ENCODE measurements at regions not wholly inside any gene's neighbourhood (a gene's known extent, or its start where the extent isn't known, plus 50 kb on each side); places are given as distances from the start of the nearest gene placed in this dataset.

- Mint-ChIP-seq H3K27me3 (ENCODE audit: low read depth) (no peaks in the 10 kb centered on the region), H3K9me3 (peaks cover 78% of the 10 kb centered on the region), H3K36me3 (ENCODE audit: low read depth) (peaks cover 7% of the 10 kb centered on the region), H3K4me1 (no peaks in the 10 kb centered on the region), H3K4me3 (no peak overlapping the region), H3K27ac (no peak overlapping the region)
- TF ChIP-seq CTCF (IDR thresholded peaks at IDR 0.05; ENCODE audit: unreplicated experiment in 3 of 3) = no peak
Measured at GRCh38 chr11:122538060-122538459, 117.5 kb upstream of the UBASH3B start.

- no peak overlapping the region for H3K4me3 Mint-ChIP-seq
- no peak for TF ChIP-seq CTCF (IDR thresholded peaks at IDR 0.05; ENCODE audit: unreplicated experiment in 3 of 3)
- peaks cover 8% of the 10 kb centered on the region for H3K9me3 Mint-ChIP-seq
- H3K36me3 Mint-ChIP-seq (ENCODE audit: low read depth) = no peaks in the 10 kb centered on the region
- peaks cover 21% of the 10 kb centered on the region for H3K4me1 Mint-ChIP-seq
- peak overlapping the region; percentile 92 to 93 (median 93) for H3K27ac Mint-ChIP-seq
- H3K27me3 Mint-ChIP-seq (ENCODE audit: low read depth) = peaks cover 9% of the 10 kb centered on the region
Measured at GRCh38 chr11:122524898-122525297, 130.6 kb upstream of the UBASH3B start.

- H3K4me1 Mint-ChIP-seq = peaks cover 21% of the 10 kb centered on the region
- H3K27ac Mint-ChIP-seq = peak overlapping the region; percentile 92 to 93 (median 93)
- H3K27me3 Mint-ChIP-seq (ENCODE audit: low read depth) = peaks cover 9% of the 10 kb centered on the region
- H3K9me3 Mint-ChIP-seq = peaks cover 8% of the 10 kb centered on the region
- H3K4me3 Mint-ChIP-seq = peak overlapping the region in 1 of 3 experiments; percentile 5
- H3K36me3 Mint-ChIP-seq (ENCODE audit: low read depth) = no peaks in the 10 kb centered on the region
- TF ChIP-seq CTCF (IDR thresholded peaks at IDR 0.05; ENCODE audit: unreplicated experiment in 3 of 3) = no peak
Measured at GRCh38 chr11:122523846-122524805, 131.4 kb upstream of the UBASH3B start.

- peaks cover 5% of the 10 kb centered on the region for H3K27me3 Mint-ChIP-seq (ENCODE audit: low read depth)
- no peaks in the 10 kb centered on the region for H3K36me3 Mint-ChIP-seq (ENCODE audit: low read depth)
- H3K4me3 Mint-ChIP-seq = no peak overlapping the region
- peaks cover 21% of the 10 kb centered on the region for H3K4me1 Mint-ChIP-seq
- H3K27ac Mint-ChIP-seq = no peak overlapping the region
- H3K9me3 Mint-ChIP-seq = no peaks in the 10 kb centered on the region
- no peak for TF ChIP-seq CTCF (IDR thresholded peaks at IDR 0.05; ENCODE audit: unreplicated experiment in 3 of 3)
Measured at GRCh38 chr11:122521626-122522025, 133.9 kb upstream of the UBASH3B start.

GRCh38 chr11:122517403-122518379 is 137.8 kb upstream of the UBASH3B start:
- peaks cover 5% of the 10 kb centered on the region for H3K27me3 Mint-ChIP-seq (ENCODE audit: low read depth)

More at GRCh38 chr11:122517403-122518379, 137.8 kb upstream of the UBASH3B start:
- Mint-ChIP-seq H3K4me1 (peaks cover 1% of the 10 kb centered on the region), H3K9me3 (no peaks in the 10 kb centered on the region), H3K27ac (no peak overlapping the region), H3K4me3 (no peak overlapping the region), H3K36me3 (ENCODE audit: low read depth) (no peaks in the 10 kb centered on the region)
- no peak for TF ChIP-seq CTCF (IDR thresholded peaks at IDR 0.05; ENCODE audit: unreplicated experiment in 3 of 3)

Measured in nephron (organoid).